ENCODE measurements at regions not wholly inside any gene's neighbourhood (a gene's known extent, or its start where the extent isn't known, plus 50 kb on each side); places are given as distances from the start of the nearest gene placed in this dataset.

- Histone ChIP-seq H3K56ac (ENCODE audit: insufficient read length, low read depth, low read length) (no peak overlapping the region), H3K23me2 (ENCODE audit: insufficient read length, low read depth, low read length, poor library complexity, severe bottlenecking) (no peaks in the 10 kb centered on the region), H2BK120ac (ENCODE audit: low read depth, low read length, poor library complexity, severe bottlenecking) (no peak overlapping the region), H2BK15ac (ENCODE audit: low read depth, low read length) (no peak overlapping the region), H3K4me1 (ENCODE audit: insufficient read depth, low read length) (no peaks in the 10 kb centered on the region), H3K79me2 (ENCODE audit: insufficient read depth, low read length) (no peaks in the 10 kb centered on the region), H4K5ac (ENCODE audit: insufficient read length, low read depth, low read length) (no peak overlapping the region), H2AFZ (ENCODE audit: low read length) (no peak overlapping the region), H2AK5ac (ENCODE audit: insufficient read length, low read length) (no peak overlapping the region), H4K20me1 (ENCODE audit: control insufficient read depth, insufficient read depth, insufficient read length) (no peaks in the 10 kb centered on the region), H2BK5ac (ENCODE audit: insufficient read length, low read length) (no peak overlapping the region), H3T11ph (ENCODE audit: low read length) (no peak overlapping the region), H4K8ac (replicated peaks; ENCODE audit: insufficient read length, low read depth, low read length) (no peak overlapping the region), H3K14ac (ENCODE audit: insufficient read depth, low read length) (no peak overlapping the region), H3K9me3 (ENCODE audit: control insufficient read depth, low read depth, low read length) (no peaks in the 10 kb centered on the region), H2BK12ac (ENCODE audit: insufficient read length, low read depth, low read length) (no peak overlapping the region), H3K79me1 (ENCODE audit: insufficient read depth, low read depth, low read length, poor library complexity, severe bottlenecking) (no peaks in the 10 kb centered on the region), H3K4me2 (ENCODE audit: insufficient read depth, insufficient read length, low read length) (no peak overlapping the region), H4K91ac (ENCODE audit: insufficient read length, low read depth, low read length) (no peak overlapping the region), H3K18ac (ENCODE audit: insufficient read length, low read depth, low read length) (no peak overlapping the region), H3K4ac (ENCODE audit: low read depth, low read length) (no peak overlapping the region), H3K27ac (ENCODE audit: insufficient read length, low read depth, low read length) (no peak overlapping the region), H2BK20ac (ENCODE audit: low read depth, low read length, poor library complexity, severe bottlenecking) (no peak overlapping the region), H3K23ac (ENCODE audit: insufficient read length, low read depth, low read length) (no peak overlapping the region), H3K27me3 (ENCODE audit: insufficient read depth, low read length) (no peaks in the 10 kb centered on the region), H3K9ac (ENCODE audit: extremely low read depth, insufficient read length, low read length) (no peak overlapping the region)
- no peak for DNase-seq
- H3K4me3 Mint-ChIP-seq: no peak overlapping the region
- H3K27me3 Mint-ChIP-seq (ENCODE audit: low read depth): no peaks in the 10 kb centered on the region
- peaks cover 8 to 10% of the 10 kb centered on the region in 2 experiments for H3K4me1 Mint-ChIP-seq
- no peak for TF ChIP-seq CTCF (conservative IDR thresholded peaks at IDR 0.05)
- H3K36me3 Mint-ChIP-seq (ENCODE audit: insufficient read depth in 1 of 3, low read depth in 3 of 3): no peaks in the 10 kb centered on the region
- H3K9me3 Mint-ChIP-seq: no peaks in the 10 kb centered on the region
- no CpG with 5 or more reads among the region's 1 CpG for WGBS (ENCODE audit: extremely low coverage, insufficient read length, low lambda C conversion rate)
- H3K27ac Mint-ChIP-seq: no peak overlapping the region
Measured at GRCh38 chr4:60019946-60020345, 1180.2 kb upstream of the ADGRL3 start.

Measured in H9 (cell line).